K562 (cell line): ENCODE measurements at regions not wholly inside any gene's neighbourhood (a gene's known extent, or its start where the extent isn't known, plus 50 kb on each side); places are given as distances from the start of the nearest gene placed in this dataset.

Source experiments
- ATAC-seq: fragments of 200-7000 bp; cut with Tn5 transposase; 3 replicates; pipeline ENCODE4 v1.9.1; 2020; ENCODE audit warnings: moderate library complexity
- BruUV-seq: library from RNA; stranded (reverse); fragments of 400-500 nt; replicated peaks from 2 replicates; lab custom pipeline; 2021; lab: Mats Ljungman, UMichigan
- CTCF ChIA-PET: fragments of 300-600 bp; formaldehyde crosslinking; extraction: SDS; loops from one replicate; lab custom pipeline; 2021; ENCODE audit warnings: low intra/inter-chr PET ratio; lab: Yijun Ruan, JAX
- POLR2A ChIA-PET: fragments of 300-600, 350-650 bp; sonication (Branson Sonifier 250); formaldehyde crosslinking; extraction: SDS; loops from one replicate; lab custom pipeline; 2021; ENCODE audit warnings: antibody characterized with exemption, inconsistent platforms; lab: Yijun Ruan, JAX
- DNase-seq, 4 experiments: peaks; one replicate each; pipeline versions ENCODE4 v3.0.0 to v3.0.0-alpha.2; 2011 to 2018; ENCODE audit warnings: low spot score in 3 of 4, mixed read lengths in 3 of 4; ENCODE audit errors: extremely low read depth in 1 of 4
- FAIRE-seq: peaks from 2 replicates; lab custom pipeline; 2011; peaks lifted over from hg19 to GRCh38; lab: Jason Lieb, UNC
- H2AFZ ChIP-seq: 2 replicates; pipeline ENCODE4 v1.6.0; 2011; ENCODE audit warnings: low read depth, low read length, control low read depth, inconsistent platforms
- H3K27ac ChIP-seq: fragments of 200-600 bp; 3 replicates; pipeline ENCODE4 v1.8.0; 2011; ENCODE audit warnings: low read depth, mild to moderate bottlenecking, control low read depth, inconsistent platforms, low read length, moderate library complexity, mixed read lengths; ENCODE audit errors: extremely low read depth
- H3K27me3 ChIP-seq, 2 experiments: fragments of 300-600 bp in 1 of 2; 2 replicates in 1 of 2; 3 replicates in 1 of 2; pipeline versions ENCODE4 v1.6.0 to v1.8.0; 2011; ENCODE audit warnings: inconsistent platforms in 2 of 2, low read length in 2 of 2, mild to moderate bottlenecking in 1 of 2, mixed read lengths in 1 of 2, moderate library complexity in 1 of 2; ENCODE audit not compliant: control insufficient read depth in 2 of 2, insufficient read depth in 2 of 2
- H3K36me3 ChIP-seq: fragments of 300-600 bp; 3 replicates; pipeline ENCODE4 v1.8.0; 2011; ENCODE audit warnings: mild to moderate bottlenecking, low read length, inconsistent platforms; ENCODE audit not compliant: control insufficient read depth, insufficient read depth
- H3K4me1 ChIP-seq, 2 experiments: fragments of 200-600 bp in 1 of 2; replicated peaks in 1 of 2; 2 replicates in 1 of 2; 3 replicates in 1 of 2; pipeline versions ENCODE4 v1.5.1 to v1.8.0; 2011; ENCODE audit warnings: inconsistent platforms in 2 of 2, low read length in 2 of 2, mild to moderate bottlenecking in 1 of 2, mixed read lengths in 1 of 2, moderate library complexity in 1 of 2; ENCODE audit not compliant: control insufficient read depth in 2 of 2, insufficient read depth in 2 of 2
- H3K4me2 ChIP-seq: 2 replicates; pipeline ENCODE4 v1.6.1; 2011; ENCODE audit warnings: low read length, control low read depth, inconsistent platforms, mixed read lengths; ENCODE audit not compliant: insufficient read depth
- H3K4me3 ChIP-seq: fragments of 200-600 bp; sonication (generic), shearing (Covaris generic); 2 replicates; pipeline ENCODE4 v1.5.1; 2016; ENCODE audit warnings: control low read depth, inconsistent platforms
- H3K79me2 ChIP-seq: fragments of 200-600 bp; 3 replicates; pipeline ENCODE4 v1.8.0; 2011; ENCODE audit warnings: low read length, inconsistent platforms; ENCODE audit not compliant: control insufficient read depth, insufficient read depth
- H3K9ac ChIP-seq, 2 experiments: 2 replicates each; pipeline versions ENCODE4 v1.6.0 to v1.6.1; 2011; ENCODE audit warnings: low read depth in 2 of 2, low read length in 2 of 2, control low read depth in 1 of 2, inconsistent platforms in 1 of 2, mild to moderate bottlenecking in 1 of 2, mixed read lengths in 1 of 2; ENCODE audit not compliant: insufficient read depth in 1 of 2
- H3K9me1 ChIP-seq: one replicate; pipeline ENCODE4 v1.6.0; 2011; ENCODE audit warnings: inconsistent platforms, mild to moderate bottlenecking, low read length, moderate library complexity; ENCODE audit not compliant: control insufficient read depth, insufficient read depth
- H3K9me3 ChIP-seq: replicated peaks from 2 replicates; pipeline ENCODE4 v1.5.1; 2011; ENCODE audit warnings: low read depth, low read length, inconsistent platforms; ENCODE audit not compliant: control insufficient read depth, insufficient read depth
- H4K20me1 ChIP-seq: replicated peaks from 2 replicates; pipeline ENCODE4 v1.6.1; 2011; ENCODE audit warnings: low read length, inconsistent platforms, mixed read lengths; ENCODE audit not compliant: control insufficient read depth, insufficient read depth
- CEBPG ChIP-seq, 3 experiments: fragments of 200-800 bp in 1 of 3; sonication (Bioruptor generic) in 1 of 3; sonication (generic) in 1 of 3; formaldehyde crosslinking in 1 of 3; IDR thresholded peaks in 2 of 3; conservative IDR thresholded peaks in 1 of 3; 2 replicates each; pipeline versions ENCODE4 v1.6.1 to v1.8.0; 2016 to 2022; ENCODE audit warnings: missing compliant biosample characterization in 2 of 3, missing genetic modification characterization in 2 of 3, mild to moderate bottlenecking in 1 of 3, missing genetic modification reagents in 1 of 3
- EWSR1 ChIP-seq: fragments of 450-650 bp; IDR thresholded peaks from 2 replicates; pipeline ENCODE4 v1.6.1; 2018; ENCODE audit warnings: borderline replicate concordance, mild to moderate bottlenecking, low read depth, moderate library complexity; ENCODE audit not compliant: partially characterized antibody
- KHSRP ChIP-seq: fragments of 450-650 bp; IDR thresholded peaks from 2 replicates; pipeline ENCODE4 v1.6.1; 2017
- RAD21 ChIP-seq, 2 experiments: fragments of 250-450 bp in 1 of 2; fragments of 450-650 bp in 1 of 2; sonication (Bioruptor Pico) in 1 of 2; formaldehyde crosslinking in 1 of 2; IDR thresholded peaks in 1 of 2; conservative IDR thresholded peaks in 1 of 2; 2 replicates each; pipeline versions ENCODE4 v1.4.0 to v1.8.0; 2020 to 2022; ENCODE audit warnings: mild to moderate bottlenecking in 2 of 2, moderate library complexity in 1 of 2
- RBBP5 ChIP-seq: fragments of 200-600 bp; sonication (generic); IDR thresholded peaks from 2 replicates; pipeline ENCODE4 v1.6.1; 2012; ENCODE audit warnings: borderline replicate concordance, mild to moderate bottlenecking, low read length, control low read depth, inconsistent platforms; ENCODE audit not compliant: insufficient read depth, poor library complexity, severe bottlenecking
- RHOXF2B ChIP-seq: fragments of 250-450 bp; sonication (Bioruptor Pico); conservative IDR thresholded peaks from 2 replicates; pipeline ENCODE4 v1.5.1; 2021
- SP1 ChIP-seq: sonication (generic); formaldehyde crosslinking; IDR thresholded peaks from 2 replicates; pipeline ENCODE4 v1.8.1; 2022; ENCODE audit warnings: mild to moderate bottlenecking, missing genetic modification reagents
- ZKSCAN1 ChIP-seq: fragments of 150-350 bp; IDR thresholded peaks from 2 replicates; pipeline ENCODE4 v1.6.1; 2016; ENCODE audit warnings: low read depth, low read length
- ZNF184 ChIP-seq: sonication (generic); formaldehyde crosslinking; IDR thresholded peaks from 2 replicates; pipeline ENCODE4 v1.5.0; 2020; ENCODE audit warnings: missing genetic modification reagents
- ZNF3 ChIP-seq: fragments of 250-450 bp; sonication (Bioruptor Pico); IDR thresholded peaks from 2 replicates; pipeline ENCODE4 v1.5.0; 2021; ENCODE audit warnings: mild to moderate bottlenecking, moderate library complexity
- ZNF764 ChIP-seq: fragments of 250-450 bp; sonication (Bioruptor Pico); IDR thresholded peaks from 2 replicates; pipeline ENCODE4 v1.4.0; 2020; ENCODE audit warnings: low read depth, mild to moderate bottlenecking, moderate library complexity
- WGBS: fragments of 100-300 bp; shearing (Covaris generic); methylation state at CpG from one replicate; pipeline ENCODE4 v1.1.6; 2016; ENCODE audit warnings: low coverage, mixed read lengths; ENCODE audit not compliant: insufficient coverage; ENCODE audit errors: missing lambda C conversion rate; 5-methylcytosine and 5-hydroxymethylcytosine counted together
- in situ Hi-C: fragments of 300-500 bp; cut with MboI; formaldehyde crosslinking; loops from 4 replicates; pipeline ENCODE4 v1.15.0; 2018; ENCODE audit warnings: inconsistent platforms, mixed read lengths
- intact Hi-C: fragments of 100-400 bp; cut with micrococcal nuclease; formaldehyde crosslinking; loops from 2 replicates; pipeline ENCODE4 v1.14.2; 2022
- TF ChIP-seq, protein P1 (sequence below): sonication (generic); formaldehyde crosslinking; IDR thresholded peaks from 2 replicates; pipeline ENCODE4 v1.8.1; 2023; ENCODE audit warnings: mild to moderate bottlenecking, missing genetic modification reagents, moderate library complexity
- TF ChIP-seq, protein P2 (sequence below), 3 experiments: IDR thresholded peaks in 2 of 3; conservative IDR thresholded peaks in 1 of 3; 2 replicates each; pipeline ENCODE4 v1.5.1; 2011 to 2012; ENCODE audit warnings: low read length in 3 of 3, mild to moderate bottlenecking in 3 of 3, control low read depth in 2 of 3, improper control_type of control experiment in 1 of 3, inconsistent platforms in 1 of 3, low read depth in 1 of 3, mixed read lengths in 1 of 3, moderate library complexity in 1 of 3; ENCODE audit not compliant: insufficient read depth in 2 of 3

DNA sequence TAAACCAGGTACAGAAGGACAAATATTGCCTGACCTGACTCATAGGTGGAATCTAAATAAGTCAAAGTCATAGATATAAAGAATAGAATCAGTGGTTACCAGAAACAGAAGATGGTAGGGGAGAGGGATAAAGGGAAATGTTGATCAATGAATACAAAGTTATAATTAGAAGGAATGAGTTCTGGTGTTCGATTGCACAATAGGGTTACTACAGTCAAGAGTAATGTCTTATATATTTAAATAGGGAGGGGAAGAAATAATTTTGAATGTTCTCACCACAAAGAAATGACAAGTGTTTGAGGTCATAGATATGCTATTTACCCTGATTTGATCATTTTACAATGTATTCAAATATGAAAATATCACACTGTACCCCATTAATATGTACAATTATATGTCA lies 1541.2 kb downstream of the SLITRK1 start:
- no peaks in the 10 kb centered on the region for H3K9me1 ChIP-seq
- H3K9me3 ChIP-seq = no peaks in the 10 kb centered on the region
- POLR2A ChIA-PET = no interaction called here
- no peak for ATAC-seq
- no peak overlapping the region for H3K4me2 ChIP-seq
- BruUV-seq = no TSS peak
- no peak overlapping the region for H3K4me3 ChIP-seq
- intact Hi-C loops = no loop called here
- H3K36me3 ChIP-seq = no peaks in the 10 kb centered on the region
- no peak overlapping the region for H3K27ac ChIP-seq
- CTCF ChIA-PET = no interaction called here
- no peak for DNase-seq
- H4K20me1 ChIP-seq = no peaks in the 10 kb centered on the region
- FAIRE-seq = no peak
- no peak overlapping the region for H3K9ac ChIP-seq
- 0% methylated on average over 1 of the region's 1 CpG for whole genome bisulfite sequencing
- in situ Hi-C loops = no loop called here
- no peaks in the 10 kb centered on the region for H3K79me2 ChIP-seq
- no peaks in the 10 kb centered on the region for H3K27me3 ChIP-seq
- H3K4me1 ChIP-seq = no peaks in the 10 kb centered on the region
- no peak for TF ChIP-seq CEBPG (CRISPR knock-in tag; IDR thresholded peaks at IDR 0.05)
- peak in 1 of 2 experiments; percentile 66; a peak in 2 of 4 replicates for TF ChIP-seq CEBPG (tag; conservative IDR thresholded peaks at IDR 0.05 in 1 of 2, IDR thresholded peaks at IDR 0.05 in 1 of 2)
- TF ChIP-seq, protein P1, sequence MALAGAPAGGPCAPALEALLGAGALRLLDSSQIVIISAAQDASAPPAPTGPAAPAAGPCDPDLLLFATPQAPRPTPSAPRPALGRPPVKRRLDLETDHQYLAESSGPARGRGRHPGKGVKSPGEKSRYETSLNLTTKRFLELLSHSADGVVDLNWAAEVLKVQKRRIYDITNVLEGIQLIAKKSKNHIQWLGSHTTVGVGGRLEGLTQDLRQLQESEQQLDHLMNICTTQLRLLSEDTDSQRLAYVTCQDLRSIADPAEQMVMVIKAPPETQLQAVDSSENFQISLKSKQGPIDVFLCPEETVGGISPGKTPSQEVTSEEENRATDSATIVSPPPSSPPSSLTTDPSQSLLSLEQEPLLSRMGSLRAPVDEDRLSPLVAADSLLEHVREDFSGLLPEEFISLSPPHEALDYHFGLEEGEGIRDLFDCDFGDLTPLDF = no peak
- TF ChIP-seq, all 486 proteins: peak for 1
- no peak overlapping the region for H2AFZ ChIP-seq

DNA sequence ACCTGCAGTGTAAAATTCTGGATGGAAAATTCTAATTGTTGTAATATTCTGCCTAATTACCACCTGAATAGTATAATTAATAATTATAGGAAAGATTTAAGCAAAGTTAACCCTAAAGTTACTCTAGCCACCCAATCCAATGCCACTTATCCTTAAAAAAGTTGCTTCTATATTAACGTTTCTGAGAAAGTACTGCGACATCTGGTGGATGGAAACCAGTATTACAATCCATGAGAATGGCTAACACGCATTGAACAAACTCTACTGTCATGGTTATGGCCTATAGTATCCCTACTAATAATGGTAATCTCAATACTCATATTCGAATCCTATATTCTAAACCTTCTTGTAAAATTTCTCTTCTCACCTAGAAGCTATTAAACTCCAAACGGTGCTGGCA lies 1551.8 kb downstream of the SLITRK1 start:
- BruUV-seq = no TSS peak
- DNase-seq = peak; percentile 2 to 16 (median 11)
- Histone ChIP-seq H3K36me3 (no peaks in the 10 kb centered on the region), H3K9ac (no peak overlapping the region), H3K9me1 (no peaks in the 10 kb centered on the region), H3K79me2 (no peaks in the 10 kb centered on the region), H3K4me3 (no peak overlapping the region), H3K4me1 (no peaks in the 10 kb centered on the region), H2AFZ (no peak overlapping the region), H3K27me3 (no peaks in the 10 kb centered on the region), H3K4me2 (no peak overlapping the region), H3K9me3 (no peaks in the 10 kb centered on the region), H4K20me1 (no peaks in the 10 kb centered on the region), H3K27ac (no peak overlapping the region)
- ChIA-PET POLR2A (no interaction called here), CTCF (no interaction called here)
- intact Hi-C loops = loop anchor here (5.0 kb wide), 1 partner anchor 1158 kb away; no protein-coding TSS in a partner anchor
- WGBS = 4% methylated on average over 5 of the region's 5 CpGs
- no peak for FAIRE-seq
- ATAC-seq = no peak
- in situ Hi-C loops = no loop called here
- no peak for TF ChIP-seq SP1 (CRISPR knock-in tag)
- peak in 1 of 2 experiments; percentile 30; a peak in 2 of 4 replicates for TF ChIP-seq RAD21 (CRISPR knock-in tag; conservative IDR thresholded peaks at IDR 0.05 in 1 of 2, IDR thresholded peaks at IDR 0.05 in 1 of 2)
- TF ChIP-seq ZNF184 = no peak
- no peak for TF ChIP-seq RHOXF2B (CRISPR knock-in tag)
- TF ChIP-seq ZNF3 (CRISPR knock-in tag) = no peak
- peak; percentile 81; the same call in 1 of the 2 replicates for TF ChIP-seq ZNF764
- no peak for TF ChIP-seq ZKSCAN1
- TF ChIP-seq KHSRP = no peak
- no peak for TF ChIP-seq RBBP5
- TF ChIP-seq, protein P2, sequence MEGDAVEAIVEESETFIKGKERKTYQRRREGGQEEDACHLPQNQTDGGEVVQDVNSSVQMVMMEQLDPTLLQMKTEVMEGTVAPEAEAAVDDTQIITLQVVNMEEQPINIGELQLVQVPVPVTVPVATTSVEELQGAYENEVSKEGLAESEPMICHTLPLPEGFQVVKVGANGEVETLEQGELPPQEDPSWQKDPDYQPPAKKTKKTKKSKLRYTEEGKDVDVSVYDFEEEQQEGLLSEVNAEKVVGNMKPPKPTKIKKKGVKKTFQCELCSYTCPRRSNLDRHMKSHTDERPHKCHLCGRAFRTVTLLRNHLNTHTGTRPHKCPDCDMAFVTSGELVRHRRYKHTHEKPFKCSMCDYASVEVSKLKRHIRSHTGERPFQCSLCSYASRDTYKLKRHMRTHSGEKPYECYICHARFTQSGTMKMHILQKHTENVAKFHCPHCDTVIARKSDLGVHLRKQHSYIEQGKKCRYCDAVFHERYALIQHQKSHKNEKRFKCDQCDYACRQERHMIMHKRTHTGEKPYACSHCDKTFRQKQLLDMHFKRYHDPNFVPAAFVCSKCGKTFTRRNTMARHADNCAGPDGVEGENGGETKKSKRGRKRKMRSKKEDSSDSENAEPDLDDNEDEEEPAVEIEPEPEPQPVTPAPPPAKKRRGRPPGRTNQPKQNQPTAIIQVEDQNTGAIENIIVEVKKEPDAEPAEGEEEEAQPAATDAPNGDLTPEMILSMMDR (IDR thresholded peaks at IDR 0.05 in 2 of 3, conservative IDR thresholded peaks at IDR 0.05 in 1 of 3; ENCODE audit: insufficient read depth in 2 of 3, low read depth in 1 of 3, low read length in 3 of 3) = peak in 2 of 3 experiments; percentile 31 to 34; a peak in 2 of 6 replicates
- no peak for TF ChIP-seq EWSR1
